ENCODE measurements at regions not wholly inside any gene's neighbourhood (a gene's known extent, or its start where the extent isn't known, plus 50 kb on each side); places are given as distances from the start of the nearest gene placed in this dataset.
"Not testable (repeated sequence)": the region's sequence is repeated elsewhere in the genome, so short reads cannot be mapped to it uniquely, and the experiment has no call there.

GRCh38 chr1:164163289-164163849, 395.6 kb upstream of the PBX1 start:
- no peak for TF ChIP-seq EP300 (IDR thresholded peaks at IDR 0.05)
- TF ChIP-seq POLR2A (IDR thresholded peaks at IDR 0.05), result no peak
- no peak for TF ChIP-seq POLR2AphosphoS5 (IDR thresholded peaks at IDR 0.05)
- no peak for TF ChIP-seq CTCF (IDR thresholded peaks at IDR 0.05)
- no peaks in the 10 kb centered on the region for H3K36me3 ChIP-seq
- 71 to 97% (median 86%) methylated on average over 1 of the region's 1 CpG for WGBS, 5 donors
- intact Hi-C loops (cut with DNase I; ENCODE audit: low total_unique reads), result no loop called here
- H3K27me3 ChIP-seq, result no peaks in the 10 kb centered on the region
- H3K4me3 ChIP-seq, result no peak overlapping the region
- H3K27ac ChIP-seq, result no peak overlapping the region
- H3K4me1 ChIP-seq, result no peaks in the 10 kb centered on the region
- peaks cover 0 to 3% (median 0%) of the 10 kb centered on the region in 4 donors for H3K9me3 ChIP-seq
- no peak for DNase-seq

GRCh38 chr1:164165466-164165865, 393.5 kb upstream of the PBX1 start:
- TF ChIP-seq CTCF (IDR thresholded peaks at IDR 0.05), result no peak
- TF ChIP-seq EP300 (IDR thresholded peaks at IDR 0.05), result no peak
- no peak for TF ChIP-seq POLR2A (IDR thresholded peaks at IDR 0.05)
- TF ChIP-seq POLR2AphosphoS5 (IDR thresholded peaks at IDR 0.05), result no peak
- no peaks in the 10 kb centered on the region for H3K4me1 ChIP-seq
- intact Hi-C loops (cut with DNase I; ENCODE audit: low total_unique reads), result no loop called here
- no peaks in the 10 kb centered on the region for H3K27me3 ChIP-seq
- H3K4me3 ChIP-seq, result no peak overlapping the region
- H3K9me3 ChIP-seq, result no peaks in the 10 kb centered on the region
- H3K36me3 ChIP-seq, result no peaks in the 10 kb centered on the region
- no peak overlapping the region for H3K27ac ChIP-seq
- 68 to 88% (median 77%) methylated on average over 2 of the region's 2 CpGs for WGBS, 5 donors
- no peak for DNase-seq

GRCh38 chr1:164166454-164166853, 392.5 kb upstream of the PBX1 start:
- intact Hi-C loops (cut with DNase I; ENCODE audit: low total_unique reads); H3K4me1 ChIP-seq; H3K9me3 ChIP-seq; H3K4me3 ChIP-seq; H3K36me3 ChIP-seq; H3K27ac ChIP-seq; H3K27me3 ChIP-seq: not testable (repeated sequence)
- peak in 3 of 7 experiments; percentile 11 to 31 (median 20) for TF ChIP-seq CTCF (IDR thresholded peaks at IDR 0.05)
- DNase-seq, result peak; percentile 25 to 29
- WGBS, 5 donors, result 58 to 65% (median 62%) methylated on average over 6 of the region's 6 CpGs

GRCh38 chr1:164177118-164177517, 381.9 kb upstream of the PBX1 start:
- WGBS, 5 donors, result 78 to 86% (median 81%) methylated on average over 2 of the region's 2 CpGs
- Histone ChIP-seq H3K36me3 (no peaks in the 10 kb centered on the region), H3K9me3 (no peaks in the 10 kb centered on the region), H3K27ac (no peak overlapping the region), H3K4me1 (no peaks in the 10 kb centered on the region), H3K27me3 (no peaks in the 10 kb centered on the region), H3K4me3 (no peak overlapping the region)
- intact Hi-C loops (cut with DNase I; ENCODE audit: low total_unique reads), result no loop called here
- no peak for DNase-seq
- TF ChIP-seq POLR2A (IDR thresholded peaks at IDR 0.05), result no peak
- no peak for TF ChIP-seq CTCF (IDR thresholded peaks at IDR 0.05)
- no peak for TF ChIP-seq EP300 (IDR thresholded peaks at IDR 0.05)
- TF ChIP-seq POLR2AphosphoS5 (IDR thresholded peaks at IDR 0.05), result no peak
